HG03565 (cell line): ENCODE measurements at regions not wholly inside any gene's neighbourhood (a gene's known extent, or its start where the extent isn't known, plus 50 kb on each side); places are given as distances from the start of the nearest gene placed in this dataset.

Experiments used
- ATAC-seq: cut with Tn5 transposase; IDR thresholded peaks from one replicate; pipeline ENCODE4 v1.9.1; 2021; ENCODE audit warnings: mild to moderate bottlenecking, moderate library complexity; ENCODE audit not compliant: unreplicated experiment

- no peak for ATAC-seq
Measured at GRCh38 chr14:87343652-87344051, 649.3 kb downstream of the GALC start.

- ATAC-seq = no peak
Measured at GRCh38 chr14:87334997-87335685, 657.8 kb downstream of the GALC start.

GRCh38 chr14:87331991-87332390 is 661.0 kb downstream of the GALC start:
- no peak for ATAC-seq

GRCh38 chr14:87325741-87326140 is 667.2 kb downstream of the GALC start:
- no peak for ATAC-seq

- ATAC-seq = no peak
Measured at GRCh38 chr14:87323191-87323590, 669.8 kb downstream of the GALC start.

- no peak for ATAC-seq
Measured at GRCh38 chr14:87321548-87321947, 671.4 kb downstream of the GALC start.

GRCh38 chr14:87312894-87313205 is 680.1 kb downstream of the GALC start:
- no peak for ATAC-seq

GRCh38 chr14:87312169-87312893 is 680.7 kb downstream of the GALC start:
- ATAC-seq = no peak

- no peak for ATAC-seq
Measured at GRCh38 chr14:87309557-87309956, 683.4 kb downstream of the GALC start.

- ATAC-seq = no peak
Measured at GRCh38 chr14:87306409-87307168, 686.4 kb downstream of the GALC start.

GRCh38 chr14:87305345-87305744 is 687.6 kb downstream of the GALC start:
- no peak for ATAC-seq

GRCh38 chr14:87304404-87304803 is 688.6 kb downstream of the GALC start:
- no peak for ATAC-seq

- no peak for ATAC-seq
Measured at GRCh38 chr14:87286826-87287225, 706.2 kb downstream of the GALC start.

- no peak for ATAC-seq
Measured at GRCh38 chr14:87286191-87286590, 706.8 kb downstream of the GALC start.

- ATAC-seq = no peak
Measured at GRCh38 chr14:87285506-87285905, 707.5 kb downstream of the GALC start.

GRCh38 chr14:87283547-87283946 is 709.4 kb downstream of the GALC start:
- ATAC-seq = no peak

- no peak for ATAC-seq
Measured at GRCh38 chr14:87282266-87282665, 710.7 kb downstream of the GALC start.

GRCh38 chr14:87278415-87278814 is 714.6 kb downstream of the GALC start:
- no peak for ATAC-seq

- ATAC-seq = no peak
Measured at GRCh38 chr14:87271331-87271730, 721.7 kb downstream of the GALC start.

GRCh38 chr14:87268997-87269396 is 724.0 kb downstream of the GALC start:
- ATAC-seq = no peak

- ATAC-seq = no peak
Measured at GRCh38 chr14:87264796-87265195, 728.2 kb downstream of the GALC start.

GRCh38 chr14:87264272-87264785 is 728.7 kb downstream of the GALC start:
- ATAC-seq = no peak
